Ascending aorta (tissue), 2 donors: ENCODE measurements at regions not wholly inside any gene's neighbourhood (a gene's known extent, or its start where the extent isn't known, plus 50 kb on each side); places are given as distances from the start of the nearest gene placed in this dataset.

Source experiments
- DNase-seq, 2 donors: peaks; one replicate each; pipeline ENCODE4 v3.0.0-alpha.2; 2019; ENCODE audit warnings: low spot score in 2 of 2
- H3K27ac ChIP-seq, 2 donors: fragments of 200-600 bp; sonication (generic); one replicate each; pipeline ENCODE4 v1.5.1; 2016 to 2017; ENCODE audit warnings: mild to moderate bottlenecking in 1 of 2
- H3K27me3 ChIP-seq: fragments of 200-600 bp; sonication (generic); one replicate; pipeline ENCODE4 v1.5.1; 2017
- H3K36me3 ChIP-seq, 2 donors: fragments of 200-600 bp; sonication (generic); one replicate each; pipeline ENCODE4 v1.5.1; 2016
- H3K4me1 ChIP-seq, 2 donors: fragments of 200-600 bp; sonication (generic); one replicate each; pipeline ENCODE4 v1.5.1; 2016 to 2017; ENCODE audit warnings: mild to moderate bottlenecking in 1 of 2
- H3K4me3 ChIP-seq, 2 donors: fragments of 200-600 bp; sonication (generic); one replicate each; pipeline ENCODE4 v1.5.1; 2016 to 2017; ENCODE audit warnings: mild to moderate bottlenecking in 1 of 2
- H3K9me3 ChIP-seq, 2 donors: fragments of 200-600 bp; sonication (generic); one replicate each; pipeline ENCODE4 v1.5.1; 2016
- CTCF ChIP-seq, 3 experiments: fragments of 200-600 bp in 2 of 3; fragments of 450-650 bp in 1 of 3; sonication (generic) in 2 of 3; IDR thresholded peaks; one replicate each; pipeline ENCODE4 v1.5.1; 2016 to 2019; ENCODE audit warnings: antibody characterized with exemption in 3 of 3, mild to moderate bottlenecking in 1 of 3, moderate library complexity in 1 of 3
- intact Hi-C: fragments of 100-400 bp; cut with DNase I; formaldehyde crosslinking; loops from one replicate; pipeline ENCODE4 v1.15.1; 2023

GRCh38 chrX:64097891-64098290 is 107.6 kb downstream of the AMER1 start:
- no peak overlapping the region for H3K4me3 ChIP-seq
- no peaks in the 10 kb centered on the region for H3K4me1 ChIP-seq
- DNase-seq, result no peak
- no peaks in the 10 kb centered on the region for H3K27me3 ChIP-seq
- TF ChIP-seq CTCF (IDR thresholded peaks at IDR 0.05), result no peak
- intact Hi-C loops, result no loop called here
- no peak overlapping the region for H3K27ac ChIP-seq
- H3K9me3 ChIP-seq, result no peaks in the 10 kb centered on the region
- H3K36me3 ChIP-seq, result no peaks in the 10 kb centered on the region

DNA sequence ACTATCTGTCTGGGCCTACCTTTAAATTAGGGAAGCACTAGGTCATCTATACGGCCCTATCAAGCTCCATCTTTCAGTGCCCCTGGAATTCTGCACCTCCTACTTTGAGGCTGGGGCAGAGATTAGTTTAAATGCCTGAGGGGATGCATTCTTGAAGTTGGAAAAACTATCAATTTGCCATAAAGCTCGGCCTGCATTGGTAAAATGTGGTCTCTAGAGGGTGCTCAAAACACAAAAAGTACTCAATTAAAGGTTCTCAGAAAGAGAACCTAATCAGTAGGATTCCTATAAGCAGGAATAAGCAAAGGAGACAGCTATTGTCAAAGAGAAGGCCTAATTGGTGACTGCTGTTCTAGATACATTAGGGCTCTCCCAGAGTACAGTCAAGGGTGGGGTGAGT is 111.7 kb downstream of the AMER1 start:
- TF ChIP-seq CTCF (IDR thresholded peaks at IDR 0.05), result peak in 1 of 3 experiments; percentile 44
- Histone ChIP-seq H3K4me1 (no peaks in the 10 kb centered on the region), H3K27me3 (no peaks in the 10 kb centered on the region), H3K4me3 (no peak overlapping the region), H3K27ac (no peak overlapping the region), H3K9me3 (peaks cover 0 to 8% of the 10 kb centered on the region in 2 donors), H3K36me3 (no peaks in the 10 kb centered on the region)
- intact Hi-C loops, result no loop called here
- no peak for DNase-seq
